DND-41 (cell line): ENCODE measurements at regions not wholly inside any gene's neighbourhood (a gene's known extent, or its start where the extent isn't known, plus 50 kb on each side); places are given as distances from the start of the nearest gene placed in this dataset.
"Not testable (repeated sequence)": the region's sequence is repeated elsewhere in the genome, so short reads cannot be mapped to it uniquely, and the experiment has no call there.

Experiments used
- ATAC-seq: fragments of 200-7000 bp; cut with Tn5 transposase; 3 replicates; pipeline ENCODE4 v1.9.1; 2021; ENCODE audit warnings: low read depth; ENCODE audit not compliant: insufficient read depth
- DNase-seq: peaks from one replicate; pipeline ENCODE4 v3.0.0-alpha.2; 2020
- H2AFZ ChIP-seq: 2 replicates; pipeline ENCODE4 v1.6.0; 2012; ENCODE audit warnings: low read depth, low read length
- H3K27ac ChIP-seq: 2 replicates; pipeline ENCODE4 v1.5.1; 2012; ENCODE audit warnings: low read length, inconsistent platforms
- H3K27me3 ChIP-seq: fragments of 200-600 bp; sonication (generic); 2 replicates; pipeline ENCODE4 v1.6.0; 2012; ENCODE audit warnings: low read length, mild to moderate bottlenecking, inconsistent platforms; ENCODE audit not compliant: insufficient read depth, poor library complexity
- H3K36me3 ChIP-seq: 2 replicates; pipeline ENCODE4 v1.5.1; 2012; ENCODE audit warnings: low read length, inconsistent platforms; ENCODE audit not compliant: insufficient read depth
- H3K4me1 ChIP-seq: 2 replicates; pipeline ENCODE4 v1.5.1; 2012; ENCODE audit warnings: mild to moderate bottlenecking, low read length; ENCODE audit not compliant: insufficient read depth
- H3K4me2 ChIP-seq: 2 replicates; pipeline ENCODE4 v1.6.0; 2012; ENCODE audit warnings: mild to moderate bottlenecking, moderate library complexity, low read length, inconsistent platforms; ENCODE audit not compliant: insufficient read depth
- H3K4me3 ChIP-seq, 2 experiments: fragments of 200-600 bp in 1 of 2; shearing (Covaris generic) in 1 of 2; 2 replicates each; pipeline ENCODE4 v1.5.1; 2012 to 2016; ENCODE audit warnings: inconsistent platforms in 2 of 2, low read length in 2 of 2, mild to moderate bottlenecking in 2 of 2, low read depth in 1 of 2, moderate library complexity in 1 of 2
- H3K79me2 ChIP-seq: 2 replicates; pipeline ENCODE4 v1.6.0; 2012; ENCODE audit warnings: low read length, inconsistent platforms; ENCODE audit not compliant: insufficient read depth
- H3K9ac ChIP-seq: 2 replicates; pipeline ENCODE4 v1.6.0; 2012; ENCODE audit warnings: low read depth, mild to moderate bottlenecking, inconsistent platforms, low read length, moderate library complexity
- H3K9me3 ChIP-seq: 2 replicates; pipeline ENCODE4 v1.5.1; 2012; ENCODE audit warnings: low read length, moderate library complexity, mild to moderate bottlenecking, inconsistent platforms; ENCODE audit not compliant: insufficient read depth, severe bottlenecking
- H4K20me1 ChIP-seq: 2 replicates; pipeline ENCODE4 v1.6.0; 2012; ENCODE audit warnings: low read length; ENCODE audit not compliant: insufficient read depth
- EZH2 ChIP-seq: IDR thresholded peaks from 3 replicates; pipeline ENCODE4 v1.6.1; 2012; ENCODE audit warnings: borderline replicate concordance, low read depth, mild to moderate bottlenecking, moderate library complexity, low read length, inconsistent platforms; ENCODE audit not compliant: severe bottlenecking
- TF ChIP-seq, protein P1 (sequence below): IDR thresholded peaks from 2 replicates; pipeline ENCODE4 v1.5.1; 2012; ENCODE audit warnings: borderline replicate concordance, low read length, moderate library complexity, mild to moderate bottlenecking; ENCODE audit not compliant: poor library complexity, severe bottlenecking; ENCODE audit errors: extremely low read depth

DNA sequence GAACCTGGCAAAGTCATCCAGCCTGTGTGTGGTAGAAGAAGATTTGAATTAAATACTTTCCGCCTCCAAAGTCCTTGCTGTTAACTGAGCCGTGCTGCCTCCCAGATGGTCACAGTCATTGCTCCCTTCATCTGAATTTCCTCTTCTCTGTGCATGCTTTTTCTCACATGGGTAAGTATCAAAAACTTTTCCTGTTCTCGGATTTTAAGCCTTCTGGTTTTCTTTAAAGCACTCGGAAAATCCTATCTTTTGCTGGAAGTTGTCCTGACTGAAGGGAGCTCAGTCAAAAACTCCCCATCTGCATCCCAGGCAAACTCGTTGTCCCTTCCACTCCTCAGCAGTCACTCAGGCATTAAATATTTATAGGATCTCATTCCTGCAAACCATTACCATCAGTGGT, 290.0 kb upstream of the PIK3R1 start:
- no peak overlapping the region for H3K27ac ChIP-seq
- ATAC-seq: no peak
- no peak overlapping the region for H3K4me2 ChIP-seq
- H3K79me2 ChIP-seq: no peaks in the 10 kb centered on the region
- no peak overlapping the region for H2AFZ ChIP-seq
- no peaks in the 10 kb centered on the region for H4K20me1 ChIP-seq
- no peaks in the 10 kb centered on the region for H3K36me3 ChIP-seq
- no peak for DNase-seq
- TF ChIP-seq, protein P1, sequence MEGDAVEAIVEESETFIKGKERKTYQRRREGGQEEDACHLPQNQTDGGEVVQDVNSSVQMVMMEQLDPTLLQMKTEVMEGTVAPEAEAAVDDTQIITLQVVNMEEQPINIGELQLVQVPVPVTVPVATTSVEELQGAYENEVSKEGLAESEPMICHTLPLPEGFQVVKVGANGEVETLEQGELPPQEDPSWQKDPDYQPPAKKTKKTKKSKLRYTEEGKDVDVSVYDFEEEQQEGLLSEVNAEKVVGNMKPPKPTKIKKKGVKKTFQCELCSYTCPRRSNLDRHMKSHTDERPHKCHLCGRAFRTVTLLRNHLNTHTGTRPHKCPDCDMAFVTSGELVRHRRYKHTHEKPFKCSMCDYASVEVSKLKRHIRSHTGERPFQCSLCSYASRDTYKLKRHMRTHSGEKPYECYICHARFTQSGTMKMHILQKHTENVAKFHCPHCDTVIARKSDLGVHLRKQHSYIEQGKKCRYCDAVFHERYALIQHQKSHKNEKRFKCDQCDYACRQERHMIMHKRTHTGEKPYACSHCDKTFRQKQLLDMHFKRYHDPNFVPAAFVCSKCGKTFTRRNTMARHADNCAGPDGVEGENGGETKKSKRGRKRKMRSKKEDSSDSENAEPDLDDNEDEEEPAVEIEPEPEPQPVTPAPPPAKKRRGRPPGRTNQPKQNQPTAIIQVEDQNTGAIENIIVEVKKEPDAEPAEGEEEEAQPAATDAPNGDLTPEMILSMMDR: no peak
- no peak for TF ChIP-seq EZH2
- no peaks in the 10 kb centered on the region for H3K9me3 ChIP-seq
- H3K4me1 ChIP-seq: no peaks in the 10 kb centered on the region
- H3K9ac ChIP-seq: no peak overlapping the region
- H3K27me3 ChIP-seq: no peaks in the 10 kb centered on the region
- H3K4me3 ChIP-seq: no peak overlapping the region

DNA sequence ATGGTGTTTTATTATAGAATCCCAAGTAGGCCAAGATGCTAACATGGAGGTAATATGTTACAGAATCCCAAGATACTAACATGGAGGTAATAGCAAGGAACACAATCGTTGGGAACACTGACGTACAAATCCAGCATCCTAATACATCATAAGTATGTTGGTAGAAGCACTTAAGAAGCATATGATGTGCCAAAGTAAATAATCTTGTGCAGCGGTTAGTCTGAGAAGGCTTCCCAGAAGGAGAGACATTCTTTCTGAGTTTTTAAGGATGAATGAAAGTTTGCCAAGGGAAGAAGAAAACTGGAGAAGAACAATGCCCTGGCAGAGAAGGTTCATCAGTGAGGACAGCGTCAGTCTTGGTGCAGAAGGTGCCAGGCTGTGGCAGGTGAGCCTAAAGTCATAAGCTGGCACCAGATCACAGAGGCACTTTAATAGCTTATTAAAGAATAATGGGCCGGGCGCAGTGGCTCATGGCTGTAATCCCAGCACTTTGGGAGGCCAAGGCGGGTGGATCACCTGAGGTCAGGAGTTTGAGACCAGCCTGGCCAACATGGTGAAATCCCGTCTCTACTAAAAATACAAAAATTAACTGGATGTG, 294.5 kb upstream of the PIK3R1 start:
- no peaks in the 10 kb centered on the region for H3K27me3 ChIP-seq

DNA sequence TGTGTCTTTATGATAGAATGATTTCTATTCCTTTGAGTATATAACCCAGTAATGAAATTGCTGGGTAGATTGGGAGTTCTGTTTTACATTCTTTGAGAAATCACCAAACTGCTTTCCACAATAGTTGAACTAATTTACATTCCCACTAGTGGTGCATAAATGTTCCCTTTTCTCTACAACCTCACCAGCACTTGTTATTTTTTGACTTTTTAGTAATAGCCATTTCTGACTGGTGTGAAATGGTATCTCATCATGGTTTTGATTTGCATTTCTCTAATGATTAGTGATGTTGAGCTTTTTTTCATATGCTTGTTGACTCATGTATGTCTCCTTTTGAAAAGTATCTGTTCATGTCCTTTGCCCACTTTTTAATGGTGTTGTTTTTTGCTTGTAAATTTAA, 296.0 kb upstream of the PIK3R1 start:
- not testable (repeated sequence) for H3K27ac ChIP-seq, H3K9me3 ChIP-seq, H2AFZ ChIP-seq, ATAC-seq, H3K9ac ChIP-seq, H3K79me2 ChIP-seq, H3K4me2 ChIP-seq, H3K27me3 ChIP-seq, H3K36me3 ChIP-seq, H3K4me3 ChIP-seq, H3K4me1 ChIP-seq, H4K20me1 ChIP-seq, DNase-seq

More for the DNA sequence above, 294.5 kb upstream of the PIK3R1 start:
- ATAC-seq (no peak), DNase-seq (no peak)
- Histone ChIP-seq H3K4me2 (no peak overlapping the region), H3K79me2 (no peaks in the 10 kb centered on the region), H3K4me3 (no peak overlapping the region), H3K9me3 (no peaks in the 10 kb centered on the region), H3K36me3 (no peaks in the 10 kb centered on the region), H3K4me1 (no peaks in the 10 kb centered on the region), H3K9ac (no peak overlapping the region), H2AFZ (no peak overlapping the region), H4K20me1 (no peaks in the 10 kb centered on the region), H3K27ac (no peak overlapping the region)
- TF ChIP-seq, protein P1: no peak
- TF ChIP-seq EZH2: no peak

DNA sequence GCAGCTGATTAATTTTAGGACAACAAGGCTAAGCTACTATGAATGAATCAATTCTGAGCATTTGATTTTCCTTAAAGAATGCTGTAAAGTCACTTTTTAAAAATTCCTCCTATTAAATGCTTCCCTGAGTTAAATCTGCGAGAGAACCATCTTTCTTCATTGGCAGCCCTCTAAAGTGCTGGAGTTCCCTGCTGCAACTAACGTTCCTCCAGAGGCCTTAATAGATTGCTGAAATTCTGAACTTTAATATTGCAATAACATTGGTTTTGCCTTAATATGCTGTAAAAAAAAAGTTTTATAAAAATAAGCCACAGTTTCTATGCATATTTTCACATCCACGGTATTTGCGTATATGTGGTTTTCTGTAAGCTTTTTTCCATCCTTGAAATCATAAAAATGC, 298.0 kb upstream of the PIK3R1 start:
- no peak overlapping the region for H3K4me2 ChIP-seq
- no peak overlapping the region for H3K9ac ChIP-seq
- H3K4me1 ChIP-seq: no peaks in the 10 kb centered on the region
- no peak overlapping the region for H3K4me3 ChIP-seq
- H3K9me3 ChIP-seq: no peaks in the 10 kb centered on the region
- ATAC-seq (no peak), DNase-seq (no peak)
- no peak for TF ChIP-seq EZH2
- TF ChIP-seq, protein P1: no peak
- no peaks in the 10 kb centered on the region for H4K20me1 ChIP-seq
- no peaks in the 10 kb centered on the region for H3K27me3 ChIP-seq
- H3K27ac ChIP-seq: no peak overlapping the region
- no peak overlapping the region for H2AFZ ChIP-seq
- no peaks in the 10 kb centered on the region for H3K79me2 ChIP-seq
- H3K36me3 ChIP-seq: no peaks in the 10 kb centered on the region
